ENCODE measurements at regions not wholly inside any gene's neighbourhood (a gene's known extent, or its start where the extent isn't known, plus 50 kb on each side); places are given as distances from the start of the nearest gene placed in this dataset.
"Not testable (repeated sequence)": the region's sequence is repeated elsewhere in the genome, so short reads cannot be mapped to it uniquely, and the experiment has no call there.

DNA sequence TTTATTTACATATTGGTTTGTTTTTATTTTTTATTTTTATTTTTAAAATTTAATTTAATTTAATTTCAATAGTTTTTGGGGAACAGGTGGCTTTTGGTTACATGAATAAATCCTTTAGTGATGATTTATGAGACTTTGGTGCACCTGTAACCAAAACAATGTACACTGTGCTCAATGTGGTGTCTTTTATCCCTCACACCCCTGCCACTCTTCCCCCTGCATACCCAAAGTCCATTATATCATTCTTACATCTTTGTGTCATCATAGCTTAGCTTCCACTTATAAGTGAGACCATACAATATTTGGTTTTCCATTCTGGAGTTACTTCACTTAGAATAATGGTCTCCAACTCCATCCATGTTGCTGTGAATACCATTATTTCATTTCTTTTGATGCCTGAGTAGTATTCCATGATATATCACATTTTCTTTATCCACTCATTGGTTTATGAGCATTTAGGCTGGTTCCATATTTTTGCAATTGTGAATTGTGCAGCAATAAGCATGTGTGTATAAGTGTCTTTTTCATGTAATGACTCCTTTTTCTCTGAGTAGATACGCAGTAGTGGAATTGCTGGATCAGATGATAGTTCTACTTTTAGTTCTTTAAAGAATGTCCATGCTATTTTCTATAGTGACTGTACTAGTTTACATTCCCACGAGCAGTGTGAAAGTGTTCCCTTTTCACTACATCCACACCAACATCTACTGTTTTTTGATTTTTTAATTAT lies 157.1 kb downstream of the CPXCR1 start:
- ATAC-seq = no peak
- DNase-seq = no peak
- WGBS, 2 donors = 86 to 96% methylated on average over 2 of the region's 2 CpGs

DNA sequence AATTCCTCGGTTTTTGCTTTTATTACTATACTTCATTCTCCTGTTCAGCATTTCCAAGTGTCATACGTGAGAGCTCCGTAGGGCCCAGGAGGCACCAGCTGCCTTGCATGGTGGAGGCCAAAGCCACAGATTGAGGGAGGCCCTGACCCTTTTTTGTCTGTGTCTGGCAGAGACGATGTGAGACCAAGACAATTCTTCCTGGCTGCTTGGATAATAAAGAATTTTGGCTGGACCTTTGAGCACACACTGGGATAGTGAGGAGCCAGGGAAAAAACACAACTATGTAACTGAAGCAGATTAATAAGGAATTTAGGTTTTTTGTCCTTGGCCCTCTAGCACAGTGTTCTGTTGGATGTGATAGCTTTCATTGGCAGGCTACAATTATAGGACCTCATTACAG lies 161.0 kb downstream of the CPXCR1 start:
- H3K36me3 ChIP-seq (replicated peaks in 1 of 2; ENCODE audit: insufficient read depth in 1 of 2, low read depth in 2 of 2) = no peaks in the 10 kb centered on the region
- WGBS, 2 donors = 74 to 85% methylated on average over 4 of the region's 4 CpGs
- no peak overlapping the region for H3K4me3 ChIP-seq
- H3K4me1 ChIP-seq = no peaks in the 10 kb centered on the region
- no peak for ATAC-seq
- H3K27me3 ChIP-seq = no peaks in the 10 kb centered on the region
- no peak for TF ChIP-seq POLR2A (IDR thresholded peaks at IDR 0.05)
- TF ChIP-seq CTCF (IDR thresholded peaks at IDR 0.05) = no peak
- no peak for DNase-seq
- no peak overlapping the region for H3K27ac ChIP-seq
- intact Hi-C loops (cut with DNase I) = no loop called here
- H3K9me3 ChIP-seq = no peaks in the 10 kb centered on the region

More for the DNA sequence above, 157.1 kb downstream of the CPXCR1 start:
- Histone ChIP-seq H3K9me3 (no peaks in the 10 kb centered on the region), H3K4me1 (no peaks in the 10 kb centered on the region), H3K27me3 (no peaks in the 10 kb centered on the region), H3K4me3 (no peak overlapping the region), H3K36me3 (replicated peaks in 1 of 2; ENCODE audit: insufficient read depth in 1 of 2, low read depth in 2 of 2) (no peaks in the 10 kb centered on the region), H3K27ac (no peak overlapping the region)
- TF ChIP-seq POLR2A (IDR thresholded peaks at IDR 0.05) (no peak), CTCF (IDR thresholded peaks at IDR 0.05) (no peak)
- intact Hi-C loops (cut with DNase I) = no loop called here

GRCh38 chrX:88937616-88938015 lies 190.6 kb downstream of the CPXCR1 start:
- no peak overlapping the region for H3K27ac ChIP-seq
- no peak for DNase-seq
- intact Hi-C loops (cut with DNase I) = no loop called here
- no peaks in the 10 kb centered on the region for H3K4me1 ChIP-seq
- TF ChIP-seq CTCF (IDR thresholded peaks at IDR 0.05) (no peak), POLR2A (IDR thresholded peaks at IDR 0.05) (no peak)
- H3K4me3 ChIP-seq = no peak overlapping the region
- no peaks in the 10 kb centered on the region for H3K36me3 ChIP-seq (replicated peaks in 1 of 2; ENCODE audit: insufficient read depth in 1 of 2, low read depth in 2 of 2)
- no peaks in the 10 kb centered on the region for H3K27me3 ChIP-seq
- H3K9me3 ChIP-seq = no peaks in the 10 kb centered on the region
- no peak for ATAC-seq

DNA sequence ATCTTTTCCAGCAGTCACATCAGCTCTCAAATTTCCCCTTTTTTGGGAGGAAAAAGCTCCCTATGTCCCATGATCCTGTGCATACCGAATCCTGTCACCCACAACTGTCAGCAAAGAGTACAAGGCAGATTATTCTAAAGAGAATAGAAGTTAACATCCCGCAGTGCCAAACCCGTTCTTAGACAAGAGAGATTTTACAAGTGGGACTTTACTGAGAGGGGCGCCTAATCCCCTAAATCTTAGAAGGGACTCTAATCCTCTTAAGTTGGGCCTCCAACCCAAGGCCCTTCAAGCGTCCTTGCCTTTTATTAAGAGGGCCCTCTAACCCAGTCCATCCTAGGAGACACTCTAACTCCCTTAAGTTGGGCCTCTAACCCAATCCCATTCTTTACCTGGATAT lies 193.9 kb downstream of the CPXCR1 start:
- H3K9me3 ChIP-seq = no peaks in the 10 kb centered on the region
- TF ChIP-seq POLR2A (IDR thresholded peaks at IDR 0.05) (no peak), CTCF (IDR thresholded peaks at IDR 0.05) (no peak)
- H3K4me1 ChIP-seq = no peaks in the 10 kb centered on the region
- H3K36me3 ChIP-seq (replicated peaks in 1 of 2; ENCODE audit: insufficient read depth in 1 of 2, low read depth in 2 of 2) = no peaks in the 10 kb centered on the region
- 33 to 57% methylated on average over 4 to 5 of the region's 5 CpGs for WGBS, 2 donors
- H3K27ac ChIP-seq = no peak overlapping the region
- no peak overlapping the region for H3K4me3 ChIP-seq
- no peaks in the 10 kb centered on the region for H3K27me3 ChIP-seq
- no peak for ATAC-seq
- intact Hi-C loops (cut with DNase I) = no loop called here
- no peak for DNase-seq

- TF ChIP-seq POLR2A (IDR thresholded peaks at IDR 0.05) (no peak), CTCF (IDR thresholded peaks at IDR 0.05) (no peak)
- Histone ChIP-seq H3K4me1 (no peaks in the 10 kb centered on the region), H3K27me3 (no peaks in the 10 kb centered on the region), H3K27ac (no peak overlapping the region), H3K36me3 (replicated peaks in 1 of 2; ENCODE audit: insufficient read depth in 1 of 2, low read depth in 2 of 2) (no peaks in the 10 kb centered on the region), H3K4me3 (no peak overlapping the region), H3K9me3 (no peaks in the 10 kb centered on the region)
- DNase-seq = no peak
- intact Hi-C loops (cut with DNase I) = no loop called here
- ATAC-seq = no peak
These were observed 197.6 kb downstream of the CPXCR1 start for GRCh38 chrX:88944661-88945060.

DNA sequence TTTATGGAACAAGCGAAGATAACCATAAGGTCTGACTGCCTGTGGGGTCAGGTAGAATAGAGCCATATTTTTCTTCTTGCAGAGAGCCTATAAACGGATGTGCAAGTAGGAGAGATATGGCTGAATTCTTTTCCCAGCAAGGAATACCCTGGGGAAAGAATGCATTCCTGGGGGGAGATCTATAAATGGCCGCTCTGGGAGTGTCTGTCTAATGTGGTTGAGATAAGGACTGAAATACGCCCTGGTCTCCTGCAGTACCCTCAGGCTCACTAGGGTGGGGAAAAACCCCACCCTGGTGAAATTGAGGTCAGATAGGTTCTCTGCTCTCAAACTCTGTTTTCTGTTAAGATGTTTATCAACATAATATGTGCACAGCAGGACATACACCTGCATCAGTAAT lies 209.0 kb downstream of the CPXCR1 start:
- H3K27me3 ChIP-seq; H3K4me3 ChIP-seq; H3K4me1 ChIP-seq; H3K27ac ChIP-seq; DNase-seq; H3K36me3 ChIP-seq (replicated peaks in 1 of 2; ENCODE audit: insufficient read depth in 1 of 2, low read depth in 2 of 2); intact Hi-C loops (cut with DNase I); ATAC-seq; H3K9me3 ChIP-seq: not testable (repeated sequence)
- 57 to 77% methylated on average over 3 to 4 of the region's 4 CpGs for WGBS, 2 donors
